ENCODE measurements at regions not wholly inside any gene's neighbourhood (a gene's known extent, or its start where the extent isn't known, plus 50 kb on each side); places are given as distances from the start of the nearest gene placed in this dataset.

DNA sequence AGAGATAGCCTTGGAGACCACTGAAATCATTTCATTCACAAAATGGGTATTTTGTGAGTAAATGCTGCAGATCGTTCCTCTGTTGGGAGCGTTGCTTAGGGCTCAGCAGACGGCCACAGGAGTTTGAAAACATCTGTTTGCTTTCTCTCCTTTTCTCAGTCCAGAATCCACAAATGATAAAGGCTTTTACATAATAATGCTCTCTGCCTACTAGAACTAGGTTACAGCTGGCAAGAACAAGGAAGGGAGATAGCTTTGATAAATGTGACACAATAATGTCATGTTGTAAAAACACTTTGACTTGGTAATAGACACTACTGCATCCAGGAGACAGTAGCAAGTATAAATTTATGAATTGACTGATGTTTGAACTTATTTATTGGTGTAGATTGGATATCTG lies 1072.4 kb upstream of the CDH6 start:
- Histone ChIP-seq H3K79me1 (ENCODE audit: low read depth, low read length) (no peaks in the 10 kb centered on the region), H2AFZ (ENCODE audit: low read length) (no peak overlapping the region; the same call in 1 of the 2 replicates), H3K23ac (ENCODE audit: insufficient read length) (no peak overlapping the region), H3K4ac (replicated peaks; ENCODE audit: insufficient read length, low read depth, low read length) (no peak overlapping the region), H3K79me2 (ENCODE audit: control insufficient read depth in 1 of 2, insufficient read depth in 2 of 2, low read length in 2 of 2) (no peaks in the 10 kb centered on the region), H3K23me2 (ENCODE audit: low read depth, low read length) (no peaks in the 10 kb centered on the region), H3K4me3 (ENCODE audit: extremely low read depth in 1 of 4, insufficient read depth in 2 of 4, low read depth in 3 of 4, low read length in 4 of 4) (no peak overlapping the region), H2BK120ac (replicated peaks; ENCODE audit: low read depth, low read length) (no peak overlapping the region), H3K4me1 (replicated peaks in 1 of 4; ENCODE audit: control insufficient read depth in 3 of 4, insufficient read depth in 4 of 4, low read length in 3 of 4) (peaks cover 0 to 10% (median 6%) of the 10 kb centered on the region in 4 experiments; a peak in 4 of 7 replicates), H2AK5ac (ENCODE audit: low read depth, low read length) (no peak overlapping the region), H3K36me3 (ENCODE audit: control insufficient read depth in 2 of 4, insufficient read depth in 4 of 4, low read length in 3 of 4) (no peaks in the 10 kb centered on the region), H3K9ac (replicated peaks in 1 of 4; ENCODE audit: extremely low read depth in 1 of 4, low read depth in 3 of 4, low read length in 3 of 4) (no peak overlapping the region), H3K27me3 (replicated peaks in 1 of 4; ENCODE audit: control insufficient read depth in 3 of 4, extremely low read depth in 1 of 4, insufficient read depth in 3 of 4, low read length in 3 of 4) (no peaks in the 10 kb centered on the region), H4K91ac (replicated peaks; ENCODE audit: insufficient read length, low read length) (no peak overlapping the region), H3K27ac (ENCODE audit: low read depth, low read length) (no peak overlapping the region), H3K14ac (ENCODE audit: insufficient read length) (no peak overlapping the region), H2BK15ac (ENCODE audit: low read length) (no peak overlapping the region), H3K18ac (ENCODE audit: extremely low read depth, low read length) (no peak overlapping the region), H4K5ac (ENCODE audit: insufficient read length, low read depth, low read length) (no peak overlapping the region), H2BK12ac (ENCODE audit: low read depth, low read length) (no peak overlapping the region), H3K4me2 (ENCODE audit: insufficient read depth in 1 of 2, low read depth in 2 of 2, low read length in 2 of 2) (0 out of 4 replicates have a peak overlapping the region, but pooled peaks of 1 of the 2 experiments have one; percentile 27), H2BK20ac (ENCODE audit: low read length) (no peak overlapping the region), H4K8ac (ENCODE audit: extremely low read depth, insufficient read depth, low read length) (no peak overlapping the region), H2BK5ac (ENCODE audit: low read depth, low read length) (no peak overlapping the region), H3K56ac (replicated peaks; ENCODE audit: insufficient read length, low read depth, low read length) (no peak overlapping the region), H3K9me3 (ENCODE audit: insufficient read depth in 2 of 2, low read depth in 1 of 2, low read length in 1 of 2) (no peaks in the 10 kb centered on the region), H4K20me1 (replicated peaks in 1 of 2; ENCODE audit: control insufficient read depth in 1 of 2, insufficient read depth in 2 of 2, low read length in 2 of 2) (no peaks in the 10 kb centered on the region)
- FAIRE-seq (no peak), DNase-seq (ENCODE audit: low read depth in 1 of 2, low spot score in 2 of 2) (no peak)
- WGBS, 2 experiments (ENCODE audit: extremely low coverage in 1 of 2, insufficient coverage in 1 of 2, insufficient read length in 1 of 2, insufficient replicate concordance in 2 of 2, low coverage in 1 of 2, low lambda C conversion rate in 2 of 2, missing lambda C conversion rate in 1 of 2): 52% methylated on average over 3 of the region's 3 CpGs; no CpG with 5 or more reads in 1 of the 2 experiments
- POLR2A ChIA-PET (ENCODE audit: partially characterized antibody): no interaction called here
- no peak for TF ChIP-seq EZH2 (IDR thresholded peaks at IDR 0.05; ENCODE audit: low read depth, low read length, severe bottlenecking)
- TF ChIP-seq TAF7 (optimal IDR thresholded peaks at IDR 0.05; ENCODE audit: borderline replicate concordance, low read depth, low read length): no peak
- no peak for TF ChIP-seq SUZ12 (IDR thresholded peaks at IDR 0.05; ENCODE audit: low read length)
- CTCF ChIA-PET (ENCODE audit: partially characterized antibody): interaction anchor here (0.6 kb wide), 1 partner anchor 139 kb away, joined by 4 read pairs; no protein-coding TSS in a partner anchor

All from H1 (cell line).